IMR-90 (cell line): ENCODE measurements at regions not wholly inside any gene's neighbourhood (a gene's known extent, or its start where the extent isn't known, plus 50 kb on each side); places are given as distances from the start of the nearest gene placed in this dataset.

Source experiments
- ATAC-seq: fragments of 200-7000 bp; cut with Tn5 transposase; 2 replicates; pipeline ENCODE4 v1.9.1; 2020; ENCODE audit warnings: low read depth, mild to moderate bottlenecking, moderate library complexity
- BruUV-seq: library from RNA; stranded (reverse); fragments of 400-500 nt; replicated peaks from 2 replicates; lab custom pipeline; 2021; lab: Mats Ljungman, UMichigan
- CTCF ChIA-PET: fragments of 300-600 bp; formaldehyde crosslinking; extraction: SDS; loops from one replicate; lab custom pipeline; 2021; ENCODE audit warnings: antibody characterized with exemption; lab: Yijun Ruan, JAX
- POLR2A ChIA-PET: fragments of 300-600 bp; sonication (Branson Sonifier 250); formaldehyde crosslinking; loops from one replicate; lab custom pipeline; 2022; ENCODE audit warnings: antibody characterized with exemption; ENCODE audit not compliant: unreplicated experiment; lab: Charles Lee
- DNase-seq: peaks from one replicate; pipeline ENCODE4 v3.0.0; 2013
- H2AFZ ChIP-seq: replicated peaks from 2 replicates; pipeline ENCODE3; 2013; ENCODE audit warnings: low read length, mild to moderate bottlenecking; ENCODE audit not compliant: poor library complexity
- H2AK5ac ChIP-seq: 2 replicates; pipeline ENCODE4 v1.6.1; 2013; ENCODE audit warnings: low read depth, low read length, inconsistent platforms
- H2AK9ac ChIP-seq: replicated peaks from 2 replicates; pipeline ENCODE3; 2013; ENCODE audit warnings: mild to moderate bottlenecking, low read depth, low read length, moderate library complexity; ENCODE audit not compliant: poor library complexity
- H2BK120ac ChIP-seq: 2 replicates; pipeline ENCODE4 v1.6.1; 2013; ENCODE audit warnings: low read depth, low read length, inconsistent platforms
- H2BK15ac ChIP-seq: 3 replicates; pipeline ENCODE4 v1.6.1; 2013; ENCODE audit warnings: low read depth, low read length, inconsistent platforms
- H2BK20ac ChIP-seq: 2 replicates; pipeline ENCODE4 v1.6.1; 2013; ENCODE audit warnings: low read depth, mild to moderate bottlenecking, inconsistent platforms, low read length, moderate library complexity
- H2BK5ac ChIP-seq: 2 replicates; pipeline ENCODE4 v1.6.1; 2013; ENCODE audit warnings: mild to moderate bottlenecking, low read depth, low read length, inconsistent platforms; ENCODE audit not compliant: poor library complexity, severe bottlenecking
- H3K14ac ChIP-seq: replicated peaks from 2 replicates; pipeline ENCODE4 v1.6.1; 2013; ENCODE audit warnings: low read depth, low read length, inconsistent platforms
- H3K18ac ChIP-seq: 2 replicates; pipeline ENCODE4 v1.6.1; 2013; ENCODE audit warnings: low read depth, low read length, control low read depth
- H3K23ac ChIP-seq: 2 replicates; pipeline ENCODE4 v1.6.1; 2013; ENCODE audit warnings: low read depth, low read length, inconsistent platforms
- H3K27ac ChIP-seq: 2 replicates; pipeline ENCODE4 v1.5.1; 2013; ENCODE audit warnings: mild to moderate bottlenecking, control low read depth, low read length; ENCODE audit not compliant: insufficient read depth
- H3K27me3 ChIP-seq: 2 replicates; pipeline ENCODE4 v1.6.1; 2013; ENCODE audit warnings: low read length; ENCODE audit not compliant: control insufficient read depth, insufficient read depth
- H3K36me3 ChIP-seq: 2 replicates; pipeline ENCODE4 v1.6.1; 2013; ENCODE audit warnings: low read length, mixed read lengths; ENCODE audit not compliant: control insufficient read depth, insufficient read depth
- H3K4ac ChIP-seq: 2 replicates; pipeline ENCODE4 v1.6.1; 2013; ENCODE audit warnings: low read depth, low read length, inconsistent platforms
- H3K4me1 ChIP-seq: 2 replicates; pipeline ENCODE4 v1.6.1; 2013; ENCODE audit warnings: low read length, mixed read lengths; ENCODE audit not compliant: control insufficient read depth, insufficient read depth
- H3K4me2 ChIP-seq: 2 replicates; pipeline ENCODE4 v1.6.1; 2013; ENCODE audit warnings: low read depth, mild to moderate bottlenecking, control low read depth, low read length, moderate library complexity
- H3K4me3 ChIP-seq: 2 replicates; pipeline ENCODE4 v1.5.1; 2013; ENCODE audit warnings: low read depth, mild to moderate bottlenecking, control low read depth, low read length, moderate library complexity; ENCODE audit not compliant: insufficient read depth
- H3K56ac ChIP-seq: 2 replicates; pipeline ENCODE4 v1.6.1; 2013; ENCODE audit warnings: low read length, inconsistent platforms; ENCODE audit not compliant: insufficient read depth; ENCODE audit errors: extremely low read depth
- H3K79me1 ChIP-seq, 2 experiments: 2 replicates each; pipeline ENCODE4 v1.6.1; 2013; ENCODE audit warnings: low read length in 2 of 2, inconsistent platforms in 1 of 2, low read depth in 1 of 2
- H3K9ac ChIP-seq: 2 replicates; pipeline ENCODE4 v1.6.1; 2013; ENCODE audit warnings: low read depth, low read length, control low read depth
- H3K9me1 ChIP-seq: 2 replicates; pipeline ENCODE4 v1.6.1; 2013; ENCODE audit warnings: low read length, inconsistent platforms; ENCODE audit not compliant: insufficient read depth
- H3K9me3 ChIP-seq: 2 replicates; pipeline ENCODE4 v1.6.1; 2013; ENCODE audit warnings: low read length; ENCODE audit not compliant: control insufficient read depth, insufficient read depth
- H4K20me1 ChIP-seq: 2 replicates; pipeline ENCODE4 v1.6.1; 2013; ENCODE audit warnings: low read length, inconsistent platforms; ENCODE audit not compliant: insufficient read depth
- H4K5ac ChIP-seq: 2 replicates; pipeline ENCODE4 v1.6.1; 2013; ENCODE audit warnings: mild to moderate bottlenecking, low read depth, low read length, control low read depth
- H4K8ac ChIP-seq, 2 experiments: 2 replicates each; pipeline ENCODE4 v1.6.1; 2013; ENCODE audit warnings: low read depth in 2 of 2, low read length in 2 of 2, control low read depth in 1 of 2, inconsistent platforms in 1 of 2
- H4K91ac ChIP-seq: 2 replicates; pipeline ENCODE4 v1.6.1; 2013; ENCODE audit warnings: low read depth, low read length, inconsistent platforms; ENCODE audit not compliant: insufficient read depth
- POLR2A ChIP-seq: IDR thresholded peaks from 2 replicates; pipeline ENCODE4 v1.6.1; 2012; ENCODE audit warnings: mild to moderate bottlenecking, low read depth, low read length
- SMC3 ChIP-seq: fragments of 150-350 bp; IDR thresholded peaks from 2 replicates; pipeline ENCODE4 v1.6.1; 2016; ENCODE audit warnings: low read depth, mild to moderate bottlenecking, antibody characterized with exemption, low read length, moderate library complexity
- WGBS, 2 experiments: methylation state at CpG; one replicate each; pipeline versions ENCODE4 v1.1.5 to v1.1.7; 2013; ENCODE audit warnings: missing lambda C conversion rate in 2 of 2; ENCODE audit not compliant: insufficient read length in 1 of 2; ENCODE audit errors: extremely low coverage in 2 of 2; 5-methylcytosine and 5-hydroxymethylcytosine counted together
- dilution Hi-C: fragments of 300-500 bp; cut with HindIII; formaldehyde crosslinking; loops from one replicate; pipeline ENCODE4 v1.14.3; 2018; ENCODE audit warnings: low sequenced_read_pairs; ENCODE audit not compliant: unreplicated experiment
- in situ Hi-C: fragments of 300-500 bp; cut with MboI; formaldehyde crosslinking; loops from 3 replicates; pipeline ENCODE4 v1.14.3; 2019; ENCODE audit warnings: low sequenced_read_pairs, inconsistent platforms, mixed read lengths
- intact Hi-C: fragments of 100-400 bp; cut with micrococcal nuclease; formaldehyde crosslinking; loops from 2 replicates; pipeline ENCODE4 v1.10.0; 2022

GRCh38 chr20:48405909-48406308 lies 421.9 kb downstream of the PREX1 start:
- H4K8ac ChIP-seq, result no peak overlapping the region
- ChIA-PET CTCF (no interaction called here), POLR2A (no interaction called here)
- H3K9me1 ChIP-seq, result no peaks in the 10 kb centered on the region
- no peak overlapping the region for H3K23ac ChIP-seq
- no peak overlapping the region for H3K56ac ChIP-seq
- H4K91ac ChIP-seq, result no peak overlapping the region
- WGBS, 2 experiments, result 73% methylated on average over 6 of the region's 13 CpGs; no CpG with 5 or more reads in 1 of the 2 experiments
- no peak overlapping the region for H2BK15ac ChIP-seq
- no peaks in the 10 kb centered on the region for H4K20me1 ChIP-seq
- dilution Hi-C loops, result no loop called here
- no peaks in the 10 kb centered on the region for H3K36me3 ChIP-seq
- peaks cover 3% of the 10 kb centered on the region; the same call in 1 of the 2 replicates for H3K27me3 ChIP-seq
- BruUV-seq, result no TSS peak
- H2AK9ac ChIP-seq, result no peak overlapping the region
- TF ChIP-seq SMC3, result no peak
- TF ChIP-seq POLR2A, result no peak
- in situ Hi-C loops, result no loop called here
- no peak overlapping the region for H2BK120ac ChIP-seq
- no peak overlapping the region for H3K9ac ChIP-seq
- no peaks in the 10 kb centered on the region for H3K9me3 ChIP-seq
- no peak overlapping the region for H2BK20ac ChIP-seq
- no peak overlapping the region for H3K4me2 ChIP-seq
- H3K14ac ChIP-seq, result no peak overlapping the region
- intact Hi-C loops, result no loop called here
- H2BK5ac ChIP-seq, result no peak overlapping the region
- H3K4me1 ChIP-seq, result no peaks in the 10 kb centered on the region
- H4K5ac ChIP-seq, result no peak overlapping the region
- ATAC-seq (no peak), DNase-seq (no peak)
- no peak overlapping the region for H3K18ac ChIP-seq
- no peak overlapping the region for H2AK5ac ChIP-seq
- H3K4me3 ChIP-seq, result no peak overlapping the region
- no peak overlapping the region for H3K4ac ChIP-seq
- no peak overlapping the region for H2AFZ ChIP-seq
- no peaks in the 10 kb centered on the region for H3K79me1 ChIP-seq
- no peak overlapping the region for H3K27ac ChIP-seq
